GM21717 (cell line): ENCODE measurements at regions not wholly inside any gene's neighbourhood (a gene's known extent, or its start where the extent isn't known, plus 50 kb on each side); places are given as distances from the start of the nearest gene placed in this dataset.

Source experiments
- ATAC-seq: cut with Tn5 transposase; IDR thresholded peaks from one replicate; pipeline ENCODE4 v1.9.1; 2021; ENCODE audit warnings: mild to moderate bottlenecking, moderate library complexity; ENCODE audit not compliant: unreplicated experiment

DNA sequence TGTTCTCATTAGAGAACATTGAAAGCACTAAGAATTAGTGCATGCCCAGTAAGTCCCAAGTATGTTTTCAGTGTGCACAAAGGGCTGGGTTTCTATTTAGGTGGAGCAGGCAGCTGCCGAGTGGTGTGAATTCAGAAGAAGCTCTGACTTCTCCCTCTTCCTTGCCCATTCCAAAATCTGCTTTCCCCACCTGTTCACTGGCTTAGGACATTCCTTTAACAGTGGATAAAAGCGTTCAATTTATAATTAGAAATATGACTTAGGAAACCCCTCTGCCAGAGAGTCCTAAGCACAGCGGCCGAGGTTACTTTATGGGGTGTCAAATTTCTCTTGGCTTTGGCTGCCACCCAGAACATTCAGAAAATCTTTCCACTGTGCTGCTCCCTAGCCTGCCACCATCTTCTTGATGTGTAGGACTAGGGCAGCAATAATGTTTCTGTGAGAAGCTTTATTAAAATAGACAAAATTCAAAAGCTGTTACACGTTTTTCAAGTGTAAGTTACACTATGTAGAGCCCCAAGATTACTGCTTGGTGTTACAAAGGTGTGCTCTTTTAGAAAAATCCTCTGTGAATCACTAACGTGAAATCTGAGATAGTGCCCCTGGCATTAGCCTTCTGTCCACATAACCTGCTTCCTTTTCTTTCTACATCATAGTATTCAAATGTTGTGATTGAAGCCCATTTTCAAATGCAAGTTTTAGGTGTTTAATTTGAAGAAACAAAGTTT is 191.6 kb upstream of the ANKRD50 start:
- no peak for ATAC-seq

DNA sequence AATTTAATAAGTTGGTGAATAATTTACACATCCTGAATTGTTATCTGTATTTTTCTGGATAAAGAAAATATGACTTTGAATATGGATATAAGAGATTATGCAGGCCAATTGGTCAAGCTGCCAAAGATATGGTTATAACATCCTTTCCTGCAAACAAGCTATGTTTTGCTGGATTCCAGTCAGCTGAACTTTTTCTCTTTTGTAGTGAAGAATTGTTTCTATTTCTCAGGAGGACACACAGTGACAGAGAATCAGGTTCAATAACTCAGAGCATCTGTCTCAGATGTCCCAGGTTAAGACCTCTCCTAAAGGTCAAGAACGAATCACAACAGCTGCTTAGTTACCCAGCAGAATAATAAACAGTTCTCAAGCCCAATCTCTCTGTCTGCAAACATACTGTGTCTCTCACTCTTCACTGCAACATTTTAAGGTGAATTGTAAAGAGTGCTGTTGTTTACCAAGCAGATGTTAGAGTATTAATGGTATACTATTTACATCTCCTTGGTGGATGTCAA is 189.5 kb upstream of the ANKRD50 start:
- no peak for ATAC-seq

DNA sequence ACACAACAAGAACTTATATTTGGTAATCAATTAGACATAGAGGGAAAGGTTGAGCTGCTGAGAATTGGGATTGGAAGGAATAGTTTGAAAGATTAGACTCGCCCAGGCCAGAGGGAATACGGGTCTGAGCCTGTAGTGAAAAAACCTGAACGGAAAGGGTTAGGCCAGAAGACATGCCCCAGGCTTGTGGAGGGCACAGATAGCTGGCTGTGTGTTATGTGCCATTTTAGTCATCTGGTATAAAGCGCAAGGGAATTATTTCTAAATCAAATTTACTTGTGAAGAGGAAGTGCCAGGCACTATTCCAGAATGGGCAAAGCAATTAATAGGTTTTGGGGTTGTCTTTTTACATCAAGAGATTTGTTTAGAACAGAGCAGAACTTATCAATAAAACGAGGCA is 187.5 kb upstream of the ANKRD50 start:
- ATAC-seq: no peak

DNA sequence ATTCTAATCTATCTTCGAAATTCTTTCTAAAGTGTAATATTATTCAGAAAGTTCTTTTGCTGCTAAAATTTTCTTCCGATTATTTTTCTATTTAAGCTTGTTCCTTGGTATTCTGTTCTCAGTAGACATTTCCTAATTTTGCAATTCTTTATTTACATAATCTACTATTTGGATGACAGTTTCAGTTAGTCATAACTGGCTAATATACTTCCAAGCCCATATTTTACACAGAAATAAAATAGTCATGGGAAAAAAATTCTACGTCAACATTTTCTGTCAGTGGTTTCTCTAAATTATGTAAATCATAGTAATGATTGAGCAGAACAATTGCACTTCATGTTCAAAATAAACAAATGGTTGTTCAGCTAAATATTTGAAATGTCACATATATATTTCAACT is 178.0 kb upstream of the ANKRD50 start:
- ATAC-seq: no peak

DNA sequence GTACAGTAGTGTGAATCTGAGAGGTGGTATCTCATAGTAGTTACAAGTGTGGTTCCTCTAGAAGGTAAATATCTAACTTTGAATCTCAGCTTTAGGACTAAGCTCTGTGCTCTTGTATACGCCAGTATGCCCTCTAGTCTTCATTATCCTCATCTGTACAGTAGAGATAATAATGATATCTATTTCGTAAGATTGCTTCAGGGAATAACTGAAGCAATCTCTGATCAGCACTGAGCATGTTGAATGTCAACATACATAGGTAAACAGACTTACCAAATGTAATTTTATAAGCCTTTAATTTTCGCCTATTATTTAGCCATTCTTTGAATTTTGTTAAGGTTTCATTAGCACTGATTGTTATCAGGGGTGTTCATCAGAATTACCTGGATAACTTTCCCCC is 175.2 kb upstream of the ANKRD50 start:
- ATAC-seq: no peak

DNA sequence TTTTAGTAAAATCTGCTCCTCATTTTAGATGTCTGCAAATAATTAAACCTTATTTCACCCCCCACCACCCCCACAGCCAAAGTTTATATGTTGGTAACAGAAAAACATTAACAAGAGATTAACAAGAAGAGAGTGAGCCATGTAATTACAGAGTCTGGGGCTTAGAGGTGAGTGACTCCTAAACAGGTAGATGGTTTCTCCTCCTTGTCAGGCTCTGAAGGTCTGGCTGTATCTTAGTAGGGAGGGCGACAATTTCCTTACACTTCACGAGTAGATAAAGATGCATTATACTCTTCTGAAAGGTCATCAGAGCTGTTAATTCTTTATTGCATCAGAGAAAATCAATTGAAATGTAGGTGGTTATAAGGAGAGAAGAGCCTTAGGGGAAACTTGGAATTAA is 171.8 kb upstream of the ANKRD50 start:
- no peak for ATAC-seq

DNA sequence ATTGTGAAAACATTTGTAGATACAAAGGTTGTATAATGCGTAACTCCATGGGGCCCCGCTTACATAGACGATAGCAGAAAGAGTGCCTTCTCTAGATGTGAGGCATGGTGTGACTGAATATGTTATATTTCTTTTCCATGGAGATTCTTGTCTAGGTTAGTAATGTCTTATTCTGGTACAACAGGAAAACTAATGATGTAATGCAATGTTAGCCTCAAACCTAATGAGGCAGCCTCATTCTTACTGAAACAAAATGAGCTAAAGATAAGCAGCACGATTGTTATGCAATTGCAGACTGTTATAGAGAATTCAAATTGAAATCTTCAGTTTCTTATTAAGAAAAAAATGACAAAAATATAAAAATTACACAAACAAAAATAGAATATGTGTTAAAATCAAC is 171.1 kb upstream of the ANKRD50 start:
- no peak for ATAC-seq

DNA sequence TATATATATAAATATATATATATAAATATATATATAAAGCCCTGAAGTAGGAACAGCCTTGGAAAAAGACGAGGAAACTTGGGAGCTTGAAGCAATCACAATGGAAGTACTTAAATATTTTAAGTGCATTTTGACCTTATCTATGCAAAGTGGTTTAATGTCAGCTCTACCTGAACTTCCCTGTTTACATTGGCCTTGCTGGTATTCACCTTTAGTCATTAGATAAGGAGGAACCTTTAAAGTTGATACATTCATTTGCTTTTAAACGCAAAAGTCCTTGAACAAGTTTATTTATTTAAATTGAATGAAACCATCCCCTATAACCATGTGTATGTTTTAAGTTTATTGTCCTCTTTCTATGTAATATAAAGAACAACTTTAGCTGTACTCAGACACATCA is 166.7 kb upstream of the ANKRD50 start:
- no peak for ATAC-seq

DNA sequence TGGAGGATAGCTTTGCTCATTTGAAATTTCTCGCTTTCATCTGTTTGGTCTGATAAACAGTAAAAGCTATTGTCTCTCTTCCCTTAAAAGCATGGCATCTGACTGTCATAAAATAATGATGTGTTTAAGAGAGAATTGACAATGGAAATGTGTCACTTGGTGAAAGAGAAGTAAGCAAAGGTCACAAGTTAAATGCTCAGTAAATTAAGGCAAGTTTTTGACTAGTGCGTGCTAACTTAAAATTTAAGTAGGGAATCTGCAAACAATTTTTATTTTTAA is 161.6 kb upstream of the ANKRD50 start:
- no peak for ATAC-seq

DNA sequence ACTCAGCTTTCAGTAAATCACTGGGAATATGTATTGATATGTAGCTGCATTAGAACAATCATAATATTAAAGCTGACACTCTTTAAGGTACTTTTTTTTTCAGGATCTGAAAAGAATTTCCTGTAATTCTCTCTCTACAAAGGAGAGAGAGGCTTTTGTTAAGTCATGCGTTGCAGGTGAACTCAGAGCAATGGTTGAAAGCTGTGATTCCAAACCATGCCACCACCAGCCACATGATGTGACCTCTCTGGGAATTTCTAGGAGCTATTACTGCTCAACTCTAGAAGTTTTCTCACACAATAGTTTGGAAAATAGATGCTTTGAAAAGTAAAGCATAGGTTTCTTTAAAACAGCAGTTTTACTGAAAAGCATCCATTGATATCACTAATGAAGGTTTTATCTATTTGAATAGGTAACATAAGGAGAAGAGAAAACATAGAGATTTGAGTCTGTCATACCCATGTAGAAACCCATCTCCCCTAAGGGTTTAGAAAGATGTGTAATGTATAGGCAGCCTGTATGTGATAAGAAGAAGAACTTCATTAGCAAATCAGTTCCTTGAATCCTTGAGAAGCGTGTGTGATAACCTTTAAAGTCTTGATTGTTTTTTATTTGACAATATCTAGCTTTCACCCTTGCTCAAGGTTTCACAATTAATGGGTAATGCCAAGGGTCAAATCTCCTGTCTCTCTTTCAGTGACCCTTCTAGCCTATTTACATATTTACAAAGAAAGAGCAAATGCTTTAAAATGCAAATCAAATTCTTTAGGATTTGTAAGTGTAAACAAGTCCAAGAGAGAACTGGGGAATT is 161.0 kb upstream of the ANKRD50 start:
- ATAC-seq: no peak

DNA sequence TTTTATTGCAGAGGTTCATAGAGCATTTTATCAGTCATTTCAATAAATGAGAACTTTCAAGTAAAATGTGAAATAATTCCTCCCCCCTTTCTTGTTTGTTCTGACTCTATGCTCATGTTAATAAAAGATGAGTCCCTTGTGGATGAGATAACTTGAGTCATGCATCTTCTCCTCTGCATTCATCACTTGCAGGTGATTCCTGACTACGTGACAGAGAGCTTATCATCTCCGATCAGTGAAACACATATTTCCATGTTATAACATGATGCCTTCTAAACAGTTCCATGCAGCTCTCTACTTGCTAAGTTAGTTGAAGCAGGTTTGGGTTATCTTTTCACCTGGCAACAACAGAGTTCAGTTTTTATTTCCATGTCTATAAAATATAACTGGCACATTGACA is 160.1 kb upstream of the ANKRD50 start:
- ATAC-seq: no peak

DNA sequence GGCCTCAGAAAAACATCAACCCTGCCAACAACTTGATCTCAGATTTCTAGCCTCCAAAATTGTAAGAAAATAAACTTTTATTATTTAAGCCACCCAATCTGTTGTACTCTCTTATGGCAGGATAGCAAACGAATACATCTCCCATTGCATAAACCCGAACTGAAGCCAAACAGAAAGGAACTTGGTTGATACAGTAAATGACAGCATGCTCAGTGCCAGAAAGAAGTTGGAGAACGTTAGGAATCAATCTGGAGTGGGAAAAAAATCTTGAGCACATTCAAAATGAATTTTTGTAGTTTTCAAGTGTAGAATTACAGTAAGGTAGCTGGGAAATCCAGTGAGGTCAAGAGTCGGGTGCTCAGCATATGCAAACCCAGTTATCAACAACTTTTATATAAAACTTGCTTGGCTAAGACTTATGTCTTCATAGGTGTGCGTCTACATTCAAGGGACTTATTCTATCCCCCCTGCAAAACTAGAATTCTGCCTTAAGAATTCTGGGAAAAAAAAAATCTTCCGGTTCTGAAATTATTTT is 157.5 kb upstream of the ANKRD50 start:
- no peak for ATAC-seq

DNA sequence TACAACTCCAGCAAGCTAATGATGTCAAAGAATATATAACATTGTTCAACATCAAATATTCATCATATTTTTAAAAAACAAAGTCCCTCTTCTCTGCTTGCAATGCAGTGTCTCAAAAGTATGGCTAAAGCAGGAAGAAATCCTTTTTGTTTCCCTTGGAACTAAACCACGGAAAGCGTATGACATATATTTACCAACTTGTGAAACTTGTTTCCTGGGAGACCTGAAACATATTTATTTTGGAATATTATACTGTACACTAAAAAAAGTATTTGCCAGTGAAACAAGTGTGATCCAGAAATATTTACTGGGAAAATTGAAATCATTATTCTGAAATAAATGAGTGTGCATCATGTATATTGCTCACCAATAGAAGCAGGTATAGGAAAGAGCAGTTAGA is 156.0 kb upstream of the ANKRD50 start:
- no peak for ATAC-seq

DNA sequence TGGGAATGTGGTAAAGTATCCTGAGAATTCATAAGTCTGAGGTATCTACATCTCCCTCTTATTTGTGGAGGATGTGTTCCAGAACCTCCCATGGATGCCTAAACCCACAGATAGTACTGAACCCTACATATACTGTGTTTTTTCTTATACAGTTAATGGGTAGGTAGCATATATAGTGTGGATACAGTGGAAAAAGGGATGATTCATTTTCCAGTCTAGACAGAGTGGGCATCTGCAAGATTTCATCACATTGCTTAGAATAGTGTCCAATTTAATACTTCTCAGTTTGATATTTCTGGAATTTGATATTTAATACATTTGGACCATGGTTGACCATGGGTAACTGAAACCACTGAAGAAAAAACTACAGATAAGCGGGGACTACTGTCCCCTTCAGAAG is 155.0 kb upstream of the ANKRD50 start:
- ATAC-seq: no peak

DNA sequence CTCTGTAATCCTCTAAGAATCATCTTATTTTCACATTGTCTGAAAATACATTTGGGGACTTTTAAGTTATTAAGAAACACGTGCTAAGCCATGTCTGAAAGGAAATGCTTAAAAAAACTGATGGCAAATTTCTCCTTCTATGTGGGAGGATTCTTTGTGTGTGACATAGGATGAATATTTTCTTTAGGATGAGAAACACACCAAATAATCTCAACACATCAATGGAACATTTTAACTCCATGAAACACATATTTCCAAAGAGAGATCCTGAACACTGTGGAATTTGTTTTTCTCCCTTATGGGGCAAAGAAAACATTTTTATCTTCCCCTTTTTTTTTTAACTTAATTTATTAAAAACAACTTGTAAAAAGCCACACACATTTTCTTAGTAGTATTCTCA is 153.8 kb upstream of the ANKRD50 start:
- no peak for ATAC-seq

DNA sequence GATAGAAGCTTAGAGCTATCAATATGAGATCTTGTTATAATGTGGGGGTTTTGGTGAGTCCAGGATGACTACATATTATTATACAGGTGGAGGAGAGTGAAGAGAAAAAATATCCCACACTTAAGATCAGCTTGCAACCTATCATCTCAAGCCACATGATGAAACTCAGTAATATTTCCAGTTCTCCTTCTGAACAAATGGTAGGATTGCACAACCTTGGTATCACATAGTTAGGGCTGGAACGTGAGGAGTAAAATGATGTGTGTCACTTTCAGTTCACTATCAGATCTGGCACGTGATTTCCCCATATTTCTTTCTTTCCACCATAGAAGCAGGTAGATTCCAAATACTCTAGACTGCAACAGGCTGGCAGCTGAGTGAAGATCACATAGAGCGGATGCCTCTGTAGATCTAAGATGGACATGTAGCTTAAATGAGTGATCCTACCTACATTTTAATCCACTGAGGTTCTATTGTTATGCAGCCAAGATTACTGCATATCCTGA is 150.6 kb upstream of the ANKRD50 start:
- no peak for ATAC-seq

DNA sequence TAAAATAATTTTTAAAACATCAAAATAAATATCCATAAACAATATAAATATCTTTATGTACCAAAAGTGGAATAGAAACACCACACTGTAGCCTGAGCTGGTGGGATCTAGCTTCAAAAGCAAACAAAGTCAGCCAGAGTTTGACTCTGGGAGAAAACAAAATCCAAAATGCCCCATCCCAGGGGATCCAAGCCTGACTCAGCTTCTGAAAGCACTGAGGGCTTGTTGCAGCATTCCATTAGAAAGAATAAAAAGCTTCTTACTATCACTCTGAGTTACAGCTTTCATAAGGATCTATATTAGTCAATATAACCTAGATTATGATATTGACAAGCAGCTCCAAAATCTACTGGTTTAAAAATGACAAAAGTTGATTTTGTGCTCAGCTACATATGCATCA is 149.7 kb upstream of the ANKRD50 start:
- ATAC-seq: no peak

DNA sequence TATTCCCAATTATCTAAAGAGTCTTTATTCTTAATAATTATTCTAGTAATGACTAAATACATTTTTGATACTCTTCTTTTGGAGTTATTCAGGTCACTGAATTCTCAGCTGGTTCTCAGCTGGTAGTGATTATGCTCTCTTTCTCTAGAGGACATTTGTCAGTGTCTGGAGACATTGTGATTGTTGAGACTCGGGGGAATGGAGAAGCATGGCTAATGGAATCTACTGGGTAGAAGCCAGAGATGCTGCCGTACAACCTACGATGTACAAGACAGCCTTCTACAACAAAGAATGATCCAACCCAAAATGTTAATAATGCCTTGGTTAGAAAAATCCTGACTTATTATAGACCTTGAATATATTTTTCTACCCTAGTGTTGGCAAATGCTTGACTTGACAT is 149.2 kb upstream of the ANKRD50 start:
- ATAC-seq: no peak

DNA sequence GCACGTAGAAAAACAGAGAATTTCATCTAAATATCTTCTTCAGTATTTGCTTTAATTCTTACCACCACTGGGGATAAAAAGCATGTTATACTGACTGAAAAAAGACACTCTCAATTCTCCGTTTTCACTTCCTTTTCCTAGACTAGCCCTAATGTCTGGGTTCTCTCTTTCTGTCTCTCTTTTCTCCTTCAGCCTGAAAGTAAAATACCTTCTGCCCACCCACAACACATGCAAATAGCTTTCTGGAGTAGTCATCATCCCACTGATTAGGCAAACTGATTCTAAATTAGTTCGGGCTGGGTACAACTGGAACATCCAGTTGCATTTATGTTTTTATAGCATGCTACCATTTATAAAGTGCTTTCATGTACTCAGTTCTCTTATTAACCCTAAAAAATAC is 142.4 kb upstream of the ANKRD50 start:
- ATAC-seq: peak; percentile 96

DNA sequence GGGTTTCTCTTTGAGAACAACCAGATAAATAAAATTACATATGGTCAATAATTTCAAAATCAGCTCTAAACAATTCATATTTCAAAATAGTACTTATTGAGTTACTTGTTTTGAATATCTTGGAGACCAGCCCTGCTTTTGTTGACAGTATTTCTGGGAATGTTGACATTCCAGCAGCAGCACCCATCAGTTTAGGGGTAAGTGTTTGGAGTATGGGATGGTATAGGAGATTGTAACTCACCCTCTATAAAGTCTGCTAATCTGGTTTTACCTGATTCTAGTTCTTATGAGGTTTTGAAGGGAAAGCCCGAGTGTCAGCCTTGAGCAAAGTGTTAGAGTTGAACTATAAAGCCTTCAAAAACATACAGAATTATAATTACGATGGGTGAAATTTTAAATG is 139.2 kb upstream of the ANKRD50 start:
- no peak for ATAC-seq

DNA sequence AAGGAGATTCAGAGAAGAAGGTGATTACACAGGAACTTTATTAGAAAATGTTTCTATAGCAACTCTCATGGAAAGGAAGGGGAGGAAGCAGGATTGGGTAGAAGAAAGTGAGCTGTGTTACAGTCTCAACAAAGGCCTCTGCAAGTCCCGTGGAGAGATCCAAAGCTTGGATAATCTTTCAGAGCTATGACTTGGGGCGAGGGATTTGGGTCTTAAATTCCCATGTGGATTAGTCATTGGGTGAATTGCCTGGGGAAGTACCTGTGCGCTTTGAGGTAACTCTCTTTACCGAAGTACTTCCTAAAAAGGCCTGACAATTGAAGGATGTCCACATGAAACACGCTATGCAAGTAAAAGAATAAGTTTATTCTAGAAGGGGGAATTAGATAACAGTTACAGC is 133.8 kb upstream of the ANKRD50 start:
- no peak for ATAC-seq

DNA sequence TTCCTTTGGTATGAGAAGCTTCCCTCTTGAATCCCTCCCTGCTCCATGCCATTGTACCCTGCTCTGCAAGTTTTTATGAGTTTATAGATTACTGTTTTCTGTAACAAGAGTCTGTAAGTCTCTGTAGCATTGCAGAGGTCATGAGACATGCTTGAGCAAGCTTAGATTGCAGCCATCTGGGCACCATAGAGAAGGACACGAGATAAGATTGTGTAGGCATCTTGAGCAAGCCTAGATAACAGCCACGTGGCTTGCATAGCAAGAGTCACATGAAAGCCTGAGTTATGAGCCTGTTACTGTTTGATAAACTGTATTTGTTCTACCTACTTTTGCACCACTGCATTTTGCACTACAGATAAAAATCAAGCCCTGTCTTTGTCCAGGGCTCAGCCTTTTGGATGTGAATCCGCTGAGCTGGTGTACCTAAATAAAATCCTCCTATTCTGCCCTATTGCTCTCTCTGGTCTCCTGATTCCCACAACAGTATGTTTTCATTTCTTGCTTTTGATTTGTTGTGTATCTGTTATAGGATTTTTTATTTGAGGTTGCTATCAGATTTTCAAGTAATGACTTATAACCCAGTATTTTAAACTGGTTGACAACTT is 127.4 kb upstream of the ANKRD50 start:
- no peak for ATAC-seq
